Transverse colon (tissue), 3 donors: ENCODE measurements at regions not wholly inside any gene's neighbourhood (a gene's known extent, or its start where the extent isn't known, plus 50 kb on each side); places are given as distances from the start of the nearest gene placed in this dataset.

ENCODE experiments used
- CTCF ChIP-seq, 5 experiments: fragments of 200-600 bp in 3 of 5; fragments of 450-650 bp in 2 of 5; sonication (generic) in 3 of 5; IDR thresholded peaks; 1 replicate in 2 of 5; 2 replicates in 3 of 5; pipeline ENCODE4 v1.5.1; 2016 to 2017; ENCODE audit warnings: antibody characterized with exemption in 5 of 5, inconsistent platforms in 3 of 5, mild to moderate bottlenecking in 2 of 5, moderate library complexity in 1 of 5
- EP300 ChIP-seq: sonication (generic); formaldehyde crosslinking; IDR thresholded peaks from one replicate; pipeline ENCODE4 v1.6.1; 2017; ENCODE audit warnings: antibody characterized with exemption, low read depth

DNA sequence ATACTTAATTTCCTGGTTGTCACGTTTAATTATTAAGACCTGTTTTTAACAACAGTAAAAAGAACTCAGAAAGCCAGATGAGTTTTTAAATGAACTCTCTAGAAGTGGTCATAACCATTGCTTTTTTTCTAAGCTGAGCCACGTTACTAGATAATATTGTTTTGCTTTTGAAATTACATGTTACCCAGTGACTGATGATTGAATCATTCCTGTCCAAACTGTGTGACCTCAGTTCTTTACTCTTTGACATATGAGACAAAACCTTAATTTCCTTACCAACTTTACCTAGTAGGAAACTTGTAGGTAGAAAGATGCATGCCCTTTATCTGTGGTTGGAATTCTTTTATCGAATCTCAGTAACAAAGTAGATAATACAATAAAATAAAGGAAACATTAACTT is 411.7 kb downstream of the SH3GL2 start:
- no peak for TF ChIP-seq CTCF (IDR thresholded peaks at IDR 0.05)
- TF ChIP-seq EP300: no peak
